C1 segment of cervical spinal cord (tissue), 14 donors: ENCODE measurements at regions not wholly inside any gene's neighbourhood (a gene's known extent, or its start where the extent isn't known, plus 50 kb on each side); places are given as distances from the start of the nearest gene placed in this dataset.
"Not testable (repeated sequence)": the region's sequence is repeated elsewhere in the genome, so short reads cannot be mapped to it uniquely, and the experiment has no call there.

ENCODE experiments used
- DNase-seq, 14 donors: peaks; one replicate each; lab custom pipeline; 2025; lab: John Stamatoyannopoulos, UW

DNA sequence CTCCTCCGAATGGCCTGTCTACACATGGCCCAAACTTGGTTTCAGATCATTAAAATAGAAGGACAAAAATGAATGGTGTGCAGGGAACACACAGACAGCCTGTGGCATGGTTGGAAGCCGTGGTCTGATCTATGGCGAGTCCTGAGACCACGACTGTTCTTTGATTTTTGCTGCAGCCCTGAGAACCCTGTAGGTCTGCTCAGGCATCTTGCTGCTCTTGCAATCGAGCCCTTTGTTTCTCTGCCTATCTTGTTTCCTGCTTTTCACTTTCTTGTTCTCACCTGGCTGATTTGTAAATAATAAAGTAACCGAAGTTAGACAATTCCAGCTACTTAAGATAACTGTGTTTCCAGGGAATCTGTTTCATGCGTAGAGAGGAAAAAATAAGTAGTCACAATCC lies 54.1 kb upstream of the NBPF9 start:
- DNase-seq = not testable (repeated sequence)

DNA sequence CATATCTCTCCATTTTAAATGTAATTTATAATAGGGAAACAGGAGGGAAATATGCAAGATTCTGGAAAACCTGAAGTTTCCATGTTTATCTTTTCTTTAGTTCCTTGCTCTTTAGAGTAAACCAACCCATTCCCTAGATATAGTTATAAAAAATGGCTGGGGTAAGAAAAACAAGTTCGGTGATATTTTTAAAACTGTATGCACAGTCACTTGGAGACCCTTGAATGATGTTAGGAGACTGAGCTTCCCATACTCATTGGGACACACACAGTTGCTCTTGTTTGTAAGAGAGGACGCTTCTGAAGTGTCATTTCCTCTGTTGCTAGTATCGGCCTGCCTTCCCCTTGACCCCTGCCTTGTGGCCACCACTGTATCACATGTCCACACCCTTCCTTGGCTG lies 55.0 kb upstream of the NBPF9 start:
- not testable (repeated sequence) for DNase-seq

DNA sequence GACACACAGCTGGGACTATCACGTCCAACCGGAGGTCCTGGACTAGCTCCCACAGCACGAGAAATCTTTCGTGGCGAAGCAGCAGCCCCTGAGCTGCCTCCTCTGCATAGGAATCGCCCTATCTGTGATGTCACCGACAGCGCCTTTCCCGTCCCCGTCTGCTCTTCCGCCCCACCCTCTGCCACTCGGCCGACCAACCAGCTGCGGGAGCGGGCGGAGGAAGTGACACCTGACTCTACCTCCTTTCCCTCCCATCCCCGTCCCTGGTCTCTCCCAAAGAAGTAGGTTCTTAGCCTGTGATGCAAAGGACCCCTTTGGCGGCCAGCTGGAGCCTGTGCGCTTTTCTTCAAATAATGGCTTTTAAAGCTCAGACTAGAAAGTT lies 59.7 kb upstream of the NBPF9 start:
- DNase-seq = not testable (repeated sequence)

DNA sequence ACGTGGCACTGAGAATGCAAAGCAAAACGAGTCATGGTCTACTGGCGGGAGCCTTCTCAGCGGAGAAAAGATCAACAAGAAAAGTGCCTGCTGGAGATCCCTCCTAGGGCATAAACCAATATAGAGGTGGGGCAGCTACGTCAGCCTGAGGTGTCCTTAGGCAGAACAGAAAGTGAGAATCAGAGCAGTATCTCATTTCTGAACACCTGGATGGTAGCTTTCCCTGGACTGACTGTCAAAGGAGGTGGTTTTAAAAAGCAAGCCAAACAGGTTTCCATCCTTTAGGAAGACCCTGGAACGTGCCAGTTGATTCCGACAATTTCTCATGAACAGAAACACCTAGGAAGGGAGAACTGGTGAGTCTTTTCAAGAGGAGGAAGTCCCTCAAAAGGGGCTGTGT lies 71.4 kb upstream of the NBPF9 start:
- DNase-seq = not testable (repeated sequence)

DNA sequence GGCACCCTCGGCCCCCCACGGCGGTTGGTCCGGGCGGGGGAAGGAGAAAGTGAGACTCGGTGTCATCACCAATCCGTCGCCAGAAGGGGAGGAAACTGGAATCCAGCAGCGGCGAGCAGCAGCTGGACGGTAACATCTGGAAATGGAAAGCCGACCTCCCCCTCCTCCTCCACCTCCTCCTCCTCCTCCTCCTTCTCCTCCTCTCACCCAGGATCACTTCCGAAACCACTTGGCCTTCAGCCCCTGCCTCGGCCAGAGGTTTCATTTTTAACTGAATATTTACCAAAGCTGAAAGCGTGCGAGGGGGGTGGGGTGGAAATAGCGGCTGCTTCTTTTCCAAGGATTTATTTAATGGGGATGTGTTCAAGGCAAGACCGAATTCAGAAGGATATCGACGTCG lies 72.5 kb upstream of the NBPF9 start:
- DNase-seq = not testable (repeated sequence)

DNA sequence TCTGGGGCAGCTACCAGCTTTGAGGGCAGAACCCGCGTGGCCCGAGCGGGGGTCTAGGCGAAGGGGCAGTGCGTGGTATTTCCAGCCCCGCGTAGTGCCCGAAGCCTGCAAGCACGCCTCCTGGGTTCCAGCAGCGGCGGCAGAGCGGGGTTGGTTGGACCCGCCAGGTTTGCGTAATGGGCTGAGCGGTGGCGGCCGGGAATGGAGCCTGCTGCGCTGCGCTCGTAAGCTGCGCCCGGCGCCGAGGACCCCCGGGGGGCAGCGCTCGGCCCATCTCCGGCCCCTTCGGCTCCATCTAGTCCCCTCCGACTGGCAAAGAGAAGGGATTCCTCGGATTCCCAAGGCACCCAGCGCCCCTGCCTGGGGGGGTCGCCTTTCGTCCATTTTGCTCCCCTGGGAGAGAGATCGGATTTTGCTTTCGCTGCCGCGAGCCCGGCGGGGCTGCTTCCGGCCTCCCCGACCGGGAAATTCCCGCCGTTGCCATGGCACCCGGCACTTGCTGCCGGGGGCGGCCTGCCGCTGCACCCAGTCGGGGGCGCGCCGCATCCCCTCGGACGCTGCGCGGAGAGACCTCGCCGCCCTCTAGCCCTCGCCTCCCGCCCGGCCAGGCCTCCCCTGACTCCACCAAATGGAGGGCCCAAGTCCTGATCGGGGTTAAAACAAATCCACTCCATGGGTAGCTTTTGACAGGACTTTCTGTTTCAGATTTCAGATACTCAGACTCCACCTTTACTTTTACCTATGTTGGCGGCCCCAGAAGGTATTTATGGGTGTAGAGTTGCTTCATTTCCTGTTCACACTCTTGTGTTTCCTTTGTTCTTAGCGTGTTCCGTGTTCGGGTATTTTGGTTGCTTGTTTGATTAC lies 73.3 kb upstream of the NBPF9 start:
- peak in 4 of 14 donors; percentile 2 to 50 (median 12) for DNase-seq

DNA sequence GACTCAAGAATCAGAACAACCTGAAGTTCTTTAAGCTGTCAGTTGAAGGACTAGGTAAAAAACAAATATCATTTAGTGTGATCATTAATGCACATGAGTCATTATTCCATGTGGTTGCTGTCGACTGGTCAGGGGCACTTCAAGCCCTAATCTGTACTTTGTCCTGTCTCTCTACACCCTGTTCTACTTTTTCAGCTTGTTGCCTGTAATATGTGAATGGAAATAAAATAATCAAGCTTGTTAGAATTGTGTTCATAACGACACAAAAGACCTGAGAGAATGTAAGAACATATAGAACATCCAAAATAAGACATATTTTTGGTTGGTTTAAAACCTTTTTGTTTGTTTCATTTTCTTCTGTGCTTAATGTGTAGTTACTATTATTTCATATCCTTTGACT lies 87.4 kb upstream of the NBPF9 start:
- not testable (repeated sequence) for DNase-seq

DNA sequence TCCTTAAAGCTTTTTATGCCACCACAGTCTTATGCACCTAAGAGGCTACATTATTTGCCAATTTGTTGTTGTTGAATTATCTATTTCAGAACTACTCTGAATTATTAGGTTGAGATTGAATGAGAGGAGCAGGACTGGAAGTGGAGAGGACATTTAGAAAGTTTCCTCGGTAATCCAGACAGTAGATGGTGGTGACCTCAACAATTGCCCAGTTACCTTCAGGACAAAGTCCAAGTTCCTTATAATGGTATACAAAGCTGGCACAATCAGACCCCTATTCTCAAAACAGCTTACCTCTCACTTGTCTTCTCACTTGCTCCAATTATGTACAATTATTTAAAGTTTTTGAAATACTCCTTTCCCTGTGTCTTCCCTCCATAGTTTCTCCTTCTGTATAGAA lies 93.3 kb upstream of the NBPF9 start:
- DNase-seq = not testable (repeated sequence)

DNA sequence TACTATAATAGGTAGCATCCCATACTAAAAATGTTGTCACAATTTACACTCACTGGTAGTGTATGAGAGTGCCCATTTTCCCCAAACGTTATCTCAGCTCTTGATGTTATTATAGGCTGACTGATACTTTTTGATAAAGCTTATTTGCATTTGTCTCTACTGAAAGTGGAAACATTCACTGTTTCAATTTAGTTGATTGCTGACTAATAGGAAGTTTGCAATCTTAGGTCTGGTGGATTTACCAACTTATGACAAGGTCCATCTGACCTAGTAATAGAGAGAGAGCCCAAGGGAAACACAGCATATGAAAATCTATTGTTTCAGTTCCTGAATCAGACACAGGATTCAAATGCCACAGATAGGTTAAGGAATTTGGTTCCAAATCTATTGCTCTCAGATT lies 97.2 kb upstream of the NBPF9 start:
- not testable (repeated sequence) for DNase-seq

DNA sequence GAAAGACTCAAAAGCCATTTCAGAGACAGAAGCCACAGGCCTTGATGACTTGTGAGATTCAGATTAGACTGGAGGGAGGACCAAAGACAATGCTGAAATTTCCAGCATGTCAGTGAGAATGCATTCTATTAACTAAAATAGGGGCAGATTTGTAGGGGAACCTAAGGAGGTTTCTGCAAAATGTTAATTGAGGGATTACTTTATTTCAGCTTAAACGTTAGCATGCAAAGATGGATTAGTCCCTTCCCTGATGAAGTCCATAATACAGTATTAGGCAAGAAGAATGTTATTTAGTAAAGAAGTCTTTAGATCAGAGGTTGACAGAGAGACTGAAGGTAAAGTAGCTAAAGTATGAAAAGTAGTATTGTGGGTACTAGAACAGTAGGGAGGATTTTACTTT lies 98.9 kb upstream of the NBPF9 start:
- not testable (repeated sequence) for DNase-seq

DNA sequence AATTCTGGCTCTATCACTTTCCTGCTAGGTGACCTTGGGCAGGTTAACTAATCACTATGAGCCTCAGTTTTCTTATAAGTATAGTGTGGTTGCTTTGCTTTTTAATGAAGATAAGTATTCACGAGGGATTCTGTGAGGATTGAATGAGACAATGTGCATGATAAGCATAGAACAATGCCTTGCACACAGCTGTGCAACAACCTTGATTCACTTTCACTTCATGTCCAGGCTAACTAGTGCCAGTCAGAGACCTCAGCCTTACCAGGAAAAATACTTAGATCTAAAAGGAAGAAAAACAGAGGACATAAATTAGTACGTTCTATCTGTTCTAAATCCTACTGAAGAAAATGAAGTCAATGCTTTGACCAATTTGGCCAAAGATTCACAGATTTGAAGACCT lies 101.0 kb upstream of the NBPF9 start:
- not testable (repeated sequence) for DNase-seq

DNA sequence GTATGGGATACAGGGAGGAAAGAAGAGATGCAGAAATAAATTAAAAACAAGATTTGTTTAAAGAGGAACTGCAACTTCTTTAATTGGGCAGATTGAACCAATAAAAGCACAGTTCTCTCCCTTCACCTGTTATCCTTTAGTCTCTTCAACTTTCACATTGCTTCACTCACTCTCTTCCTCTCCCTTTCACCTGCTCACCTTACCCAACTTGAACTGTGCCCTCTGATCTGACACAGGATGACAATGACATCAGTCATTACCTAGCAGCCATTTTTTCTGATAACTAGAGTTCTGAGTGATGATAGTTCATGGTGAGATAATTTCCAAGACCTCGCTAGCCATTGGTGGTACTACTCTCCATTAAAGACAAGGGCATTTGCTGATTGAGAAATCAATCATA lies 105.5 kb upstream of the NBPF9 start:
- DNase-seq = not testable (repeated sequence)

DNA sequence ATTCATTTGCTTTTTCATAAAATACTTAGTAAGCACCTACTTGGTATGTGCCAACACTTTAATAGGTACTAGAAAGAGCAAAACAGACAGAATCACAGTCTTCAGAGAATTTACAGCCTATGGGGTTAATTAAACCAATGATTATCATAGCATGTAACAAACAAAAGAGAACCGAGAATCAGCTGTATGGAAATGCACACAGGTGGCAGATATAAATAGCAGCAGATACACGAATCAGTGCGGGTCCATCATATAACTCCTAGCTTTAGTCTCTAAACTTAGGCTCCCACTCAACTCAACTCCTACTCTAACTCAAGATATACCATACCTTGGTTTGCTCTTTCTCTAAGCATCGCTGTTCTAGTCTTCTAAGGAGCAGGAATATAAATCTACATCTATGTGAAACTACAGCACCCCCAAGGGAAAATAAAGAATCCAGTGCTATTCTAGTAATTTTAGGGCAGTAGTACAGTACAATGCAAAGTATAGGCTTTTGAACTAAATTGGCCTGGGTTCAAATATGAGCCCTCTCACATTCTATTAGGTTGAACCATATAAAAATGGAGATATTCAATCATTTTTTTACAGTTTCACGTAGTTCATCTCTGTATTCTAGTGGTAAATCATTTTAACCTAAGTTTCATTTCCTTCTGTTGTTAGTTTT lies 108.5 kb upstream of the NBPF9 start:
- not testable (repeated sequence) for DNase-seq

DNA sequence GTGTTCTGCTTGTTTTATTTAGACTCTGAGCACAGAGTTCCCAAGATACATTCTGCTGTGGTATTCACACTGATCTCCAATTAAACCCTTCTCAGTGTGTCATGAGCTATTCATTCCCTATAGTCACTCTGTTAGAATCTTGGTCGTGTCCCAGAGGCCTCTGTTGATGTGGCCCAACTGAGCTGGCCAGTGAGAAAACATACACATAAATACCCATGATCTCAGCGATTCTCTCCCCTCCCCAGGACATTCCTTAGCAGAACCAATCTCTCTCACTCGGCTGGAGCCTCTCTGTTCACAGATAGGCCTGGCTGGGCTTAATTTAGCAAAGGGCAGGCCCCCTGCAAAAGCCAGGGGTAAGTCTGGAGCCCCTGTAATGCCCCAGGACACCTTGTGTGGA lies 109.6 kb upstream of the NBPF9 start:
- DNase-seq = not testable (repeated sequence)

DNA sequence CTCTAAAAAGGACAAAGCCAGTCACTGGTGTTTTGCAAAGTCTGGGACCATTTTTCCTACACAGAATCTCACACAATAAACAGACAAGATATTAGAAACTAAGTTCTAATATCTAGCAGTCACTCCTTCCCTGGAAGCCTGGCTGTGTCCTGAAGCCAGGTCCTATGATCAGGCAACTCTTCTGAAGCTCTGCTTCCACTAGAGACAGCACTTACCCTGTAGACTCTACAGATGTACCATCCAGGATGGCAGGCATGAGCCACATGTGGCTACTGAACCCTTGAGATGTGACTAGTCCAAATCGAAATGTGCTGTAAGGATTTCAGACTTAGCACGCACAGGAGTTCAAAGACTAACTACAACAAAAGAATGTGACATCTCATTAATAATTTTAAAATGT lies 110.3 kb upstream of the NBPF9 start:
- DNase-seq = not testable (repeated sequence)

DNA sequence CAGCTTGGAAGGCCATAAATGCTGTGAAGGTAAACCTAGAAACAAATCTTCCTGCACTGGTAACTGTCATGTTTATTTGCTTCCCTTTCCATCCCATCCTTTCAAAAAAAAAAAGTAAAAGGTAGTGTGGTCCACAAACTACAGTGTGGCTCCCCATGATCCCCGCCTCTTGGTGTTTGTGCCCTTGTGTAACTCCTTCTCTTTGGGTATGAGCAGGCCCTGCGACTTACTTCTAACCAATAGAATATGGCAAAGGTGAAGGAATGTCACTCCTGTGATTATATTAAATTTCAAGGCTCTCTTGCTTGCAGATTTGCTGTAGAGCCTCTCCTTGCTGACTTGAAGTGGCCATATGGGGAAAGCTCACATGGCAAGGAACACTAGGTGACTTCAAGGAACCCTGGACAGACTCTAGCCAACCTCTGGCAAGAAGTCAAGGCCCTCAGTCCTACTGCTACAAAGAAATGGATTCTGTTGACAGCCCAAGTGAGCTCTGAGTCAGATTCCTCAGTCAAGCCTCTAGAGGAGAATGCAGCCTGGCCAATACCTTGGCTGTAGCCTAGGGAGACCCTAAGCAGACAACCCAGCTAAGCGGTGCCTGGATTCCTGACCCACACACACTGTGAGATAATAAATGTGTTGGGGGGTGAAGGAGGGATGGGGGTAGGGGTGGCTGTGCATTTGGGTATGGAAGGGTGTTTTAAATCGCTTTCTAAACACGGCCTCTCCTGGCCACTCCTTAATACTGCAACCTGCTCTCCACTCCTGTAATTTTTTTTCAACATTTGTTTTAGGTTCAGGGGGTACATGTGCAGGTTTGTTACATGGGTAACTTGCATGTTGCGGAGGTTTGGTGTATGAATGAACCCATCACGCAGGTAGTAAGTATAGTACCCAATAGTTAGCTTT lies 115.0 kb upstream of the NBPF9 start:
- peak in 1 of 14 donors; percentile 9 for DNase-seq

DNA sequence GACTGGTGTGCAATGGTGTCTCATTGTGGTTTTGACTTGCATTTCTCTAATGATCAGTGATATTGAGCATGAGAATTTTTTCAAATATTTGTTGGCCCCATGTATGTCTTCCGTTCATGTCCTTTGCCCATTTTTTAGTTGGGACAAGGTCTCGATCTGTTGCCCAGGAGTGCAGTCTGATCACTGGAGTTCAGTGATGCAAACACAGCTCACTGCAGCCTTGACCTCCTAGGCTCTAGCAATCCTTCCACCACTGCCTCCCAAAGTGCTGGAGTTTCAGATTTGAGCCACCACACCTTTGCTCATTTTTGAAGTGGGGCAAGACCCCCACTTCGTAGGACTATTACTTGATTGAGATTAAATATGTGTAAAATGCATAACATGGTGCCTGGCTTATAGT lies 116.2 kb upstream of the NBPF9 start:
- DNase-seq = not testable (repeated sequence)

DNA sequence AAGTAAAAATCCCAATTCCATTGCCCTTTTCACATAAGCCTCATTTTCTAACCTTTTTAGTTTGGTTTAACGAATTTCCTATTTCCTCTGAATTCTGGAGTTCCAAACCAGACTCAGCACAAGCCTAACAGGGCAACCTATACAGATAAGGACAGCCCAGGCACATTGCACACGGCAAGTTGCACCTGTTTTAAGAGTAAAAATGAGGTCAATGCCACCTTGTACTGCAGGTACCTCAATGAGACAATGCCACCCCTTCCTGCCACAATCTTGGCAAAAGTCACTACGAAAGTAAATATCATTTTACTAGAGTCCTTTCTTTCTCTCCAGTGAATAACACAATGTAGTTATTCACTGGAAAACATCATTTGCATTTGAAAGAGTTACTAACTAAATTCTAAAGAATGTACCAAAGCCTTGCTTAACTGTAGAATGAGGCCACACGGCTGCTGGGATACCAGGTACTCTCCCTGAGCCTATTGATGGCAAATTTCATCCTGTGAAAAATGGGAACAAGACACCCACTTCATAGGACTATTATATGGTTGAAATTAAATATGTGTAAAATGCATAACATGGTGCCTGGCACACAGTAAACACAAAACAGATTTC lies 117.2 kb upstream of the NBPF9 start:
- not testable (repeated sequence) for DNase-seq

DNA sequence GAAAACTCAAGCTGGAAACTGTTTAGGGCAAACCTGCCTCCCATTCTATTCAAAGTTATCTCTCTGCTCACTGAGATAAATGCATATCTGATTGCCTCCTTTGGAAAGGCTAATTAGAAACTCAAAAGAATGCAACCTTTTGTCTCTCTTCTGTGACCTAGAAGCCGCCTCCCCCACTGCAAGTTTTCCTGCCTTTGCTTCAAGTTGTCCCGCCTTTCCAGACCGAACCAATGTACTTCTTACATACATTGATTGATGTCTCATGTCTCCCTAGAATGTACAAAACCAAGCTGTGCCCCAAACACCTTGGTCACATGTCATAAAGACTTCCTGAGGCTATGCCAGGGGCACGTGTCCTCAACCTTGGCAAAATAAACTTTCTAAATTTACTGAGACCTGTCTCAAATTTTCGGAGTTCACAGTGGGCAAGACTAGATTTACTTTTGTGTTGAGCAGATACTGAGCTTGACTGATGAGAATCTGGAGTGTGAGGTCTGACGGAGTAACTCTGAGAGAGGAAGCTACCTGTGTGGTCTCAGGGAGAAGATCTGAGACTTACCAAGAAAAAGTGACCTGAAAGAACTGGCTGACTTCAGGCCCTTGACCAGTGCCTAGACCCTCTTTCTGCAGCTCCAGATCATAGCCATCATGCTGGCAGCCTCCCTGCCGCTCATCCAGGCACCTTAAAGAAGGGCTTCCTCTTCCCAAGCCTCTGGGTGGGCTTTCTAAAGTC lies 124.7 kb upstream of the NBPF9 start:
- DNase-seq = not testable (repeated sequence)

DNA sequence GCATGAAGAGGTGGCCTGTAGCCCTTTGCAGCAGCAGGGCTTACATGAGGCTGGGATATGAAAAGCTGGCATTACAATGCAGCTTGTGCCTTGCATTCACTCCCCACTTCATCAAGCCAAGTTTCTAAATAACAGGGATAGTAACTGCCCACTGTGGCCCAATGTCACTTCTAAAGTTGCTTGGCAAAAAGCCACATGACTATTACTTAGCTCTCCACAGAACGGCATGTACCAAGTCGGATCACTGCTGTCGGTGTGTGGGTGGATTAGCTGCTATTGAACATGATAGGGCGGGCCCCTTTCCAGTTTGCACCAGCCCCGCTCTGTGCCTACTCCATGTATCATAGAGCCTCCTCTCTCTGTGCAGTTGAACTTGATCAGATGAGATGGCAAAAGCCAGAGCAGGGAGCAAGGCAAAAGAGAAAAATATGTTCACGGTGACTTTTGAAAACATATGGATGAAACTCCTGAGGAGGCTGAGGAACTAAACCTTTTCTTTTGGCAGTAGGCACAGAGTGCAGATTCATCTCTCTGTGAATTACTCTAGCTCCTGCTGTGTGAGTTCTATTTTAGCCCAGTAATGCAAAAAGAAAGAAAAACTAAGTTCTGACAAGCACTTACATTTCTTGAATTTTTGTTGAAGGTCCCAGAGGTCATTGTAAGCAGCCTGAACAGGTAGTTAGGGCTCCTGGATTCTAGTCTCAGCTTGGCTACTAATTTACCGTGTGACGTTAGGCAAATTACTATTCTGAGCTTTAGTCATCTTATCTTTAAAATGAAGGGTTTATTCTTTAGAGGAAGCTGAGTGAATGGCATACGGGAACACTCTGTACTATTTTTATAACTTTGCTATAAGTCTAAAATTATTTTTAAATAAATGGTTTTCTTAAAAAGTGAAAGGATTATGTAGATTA lies 125.6 kb upstream of the NBPF9 start:
- DNase-seq = not testable (repeated sequence)
